Stimulated activated CD8-positive, alpha-beta memory T cell treated with anti-CD3 and anti-CD28 coated beads, Interleukin-15, amount 100 ng/mL, for 24 hours (primary cell): ENCODE measurements at regions not wholly inside any gene's neighbourhood (a gene's known extent, or its start where the extent isn't known, plus 50 kb on each side); places are given as distances from the start of the nearest gene placed in this dataset.

Source experiments
- DNase-seq: peaks from one replicate; pipeline ENCODE4 v3.0.0-alpha.2; 2020; ENCODE audit warnings: low read depth

GRCh38 chr20:39105551-39105950, 143.4 kb downstream of the DHX35 start:
- no peak for DNase-seq

GRCh38 chr20:39103732-39104131, 141.6 kb downstream of the DHX35 start:
- no peak for DNase-seq

- no peak for DNase-seq
Measured at GRCh38 chr20:39103305-39103704, 141.2 kb downstream of the DHX35 start.

GRCh38 chr20:39101895-39102294, 139.8 kb downstream of the DHX35 start:
- DNase-seq = no peak

GRCh38 chr20:39100691-39101090, 138.5 kb downstream of the DHX35 start:
- DNase-seq = no peak

- no peak for DNase-seq
Measured at GRCh38 chr20:39097889-39098288, 135.7 kb downstream of the DHX35 start.

- no peak for DNase-seq
Measured at GRCh38 chr20:39095870-39096269, 133.7 kb downstream of the DHX35 start.

- no peak for DNase-seq
Measured at GRCh38 chr20:39094391-39094790, 132.2 kb downstream of the DHX35 start.

GRCh38 chr20:39092733-39093410, 130.7 kb downstream of the DHX35 start:
- no peak for DNase-seq

GRCh38 chr20:39090906-39091305, 128.8 kb downstream of the DHX35 start:
- DNase-seq = no peak

- no peak for DNase-seq
Measured at GRCh38 chr20:39089797-39090196, 127.7 kb downstream of the DHX35 start.
